ENCODE measurements at regions not wholly inside any gene's neighbourhood (a gene's known extent, or its start where the extent isn't known, plus 50 kb on each side); places are given as distances from the start of the nearest gene placed in this dataset.

DNA sequence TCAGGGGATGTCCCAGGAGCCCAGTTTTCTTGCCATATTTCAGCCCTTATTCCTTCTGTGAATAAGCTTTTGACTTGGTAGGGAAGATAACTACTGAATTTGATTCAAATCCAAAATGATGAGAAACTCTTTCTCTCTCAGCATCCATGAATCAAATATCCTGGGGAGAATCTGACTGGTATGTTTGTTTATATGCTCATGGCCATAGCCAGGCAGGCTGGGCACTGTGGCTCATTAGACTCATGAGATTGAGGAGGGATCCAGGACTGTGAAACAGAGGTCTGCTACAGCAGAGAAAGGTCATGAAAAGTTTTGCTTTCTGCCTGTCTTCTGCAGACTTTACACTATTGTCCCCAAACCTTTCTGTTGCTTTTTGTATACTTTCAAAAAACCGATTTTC lies 346.4 kb upstream of the ATP2B1 start:
- Histone ChIP-seq H4K20me1 (ENCODE audit: control insufficient read depth, insufficient read depth, insufficient read length) (no peaks in the 10 kb centered on the region), H3K27ac (ENCODE audit: insufficient read length, low read depth, low read length) (no peak overlapping the region), H3K23ac (ENCODE audit: insufficient read length, low read depth, low read length) (no peak overlapping the region), H2BK120ac (ENCODE audit: low read depth, low read length, poor library complexity, severe bottlenecking) (no peak overlapping the region), H3K4me2 (ENCODE audit: insufficient read depth, insufficient read length, low read length) (no peak overlapping the region), H3K27me3 (ENCODE audit: insufficient read depth, low read length) (no peaks in the 10 kb centered on the region), H3K9ac (ENCODE audit: extremely low read depth, insufficient read length, low read length) (no peak overlapping the region), H2AK5ac (ENCODE audit: insufficient read length, low read length) (no peak overlapping the region), H4K8ac (replicated peaks; ENCODE audit: insufficient read length, low read depth, low read length) (no peak overlapping the region), H3K18ac (ENCODE audit: insufficient read length, low read depth, low read length) (no peak overlapping the region), H4K91ac (ENCODE audit: insufficient read length, low read depth, low read length) (no peak overlapping the region), H3K79me1 (ENCODE audit: insufficient read depth, low read depth, low read length, poor library complexity, severe bottlenecking) (no peaks in the 10 kb centered on the region), H4K5ac (ENCODE audit: insufficient read length, low read depth, low read length) (no peak overlapping the region), H3K4ac (ENCODE audit: low read depth, low read length) (no peak overlapping the region), H3K4me1 (ENCODE audit: insufficient read depth, low read length) (no peaks in the 10 kb centered on the region; the same call in 1 of the 2 replicates), H2BK5ac (ENCODE audit: insufficient read length, low read length) (no peak overlapping the region), H3K14ac (ENCODE audit: insufficient read depth, low read length) (no peak overlapping the region), H3K79me2 (ENCODE audit: insufficient read depth, low read length) (no peaks in the 10 kb centered on the region), H2BK15ac (ENCODE audit: low read depth, low read length) (no peak overlapping the region), H3K9me3 (ENCODE audit: control insufficient read depth, low read depth, low read length) (no peaks in the 10 kb centered on the region), H3T11ph (ENCODE audit: low read length) (no peak overlapping the region), H3K23me2 (ENCODE audit: insufficient read length, low read depth, low read length, poor library complexity, severe bottlenecking) (no peaks in the 10 kb centered on the region), H2AFZ (ENCODE audit: low read length) (no peak overlapping the region), H2BK20ac (ENCODE audit: low read depth, low read length, poor library complexity, severe bottlenecking) (no peak overlapping the region), H2BK12ac (ENCODE audit: insufficient read length, low read depth, low read length) (no peak overlapping the region), H3K56ac (ENCODE audit: insufficient read length, low read depth, low read length) (no peak overlapping the region)
- TF ChIP-seq, protein P1, sequence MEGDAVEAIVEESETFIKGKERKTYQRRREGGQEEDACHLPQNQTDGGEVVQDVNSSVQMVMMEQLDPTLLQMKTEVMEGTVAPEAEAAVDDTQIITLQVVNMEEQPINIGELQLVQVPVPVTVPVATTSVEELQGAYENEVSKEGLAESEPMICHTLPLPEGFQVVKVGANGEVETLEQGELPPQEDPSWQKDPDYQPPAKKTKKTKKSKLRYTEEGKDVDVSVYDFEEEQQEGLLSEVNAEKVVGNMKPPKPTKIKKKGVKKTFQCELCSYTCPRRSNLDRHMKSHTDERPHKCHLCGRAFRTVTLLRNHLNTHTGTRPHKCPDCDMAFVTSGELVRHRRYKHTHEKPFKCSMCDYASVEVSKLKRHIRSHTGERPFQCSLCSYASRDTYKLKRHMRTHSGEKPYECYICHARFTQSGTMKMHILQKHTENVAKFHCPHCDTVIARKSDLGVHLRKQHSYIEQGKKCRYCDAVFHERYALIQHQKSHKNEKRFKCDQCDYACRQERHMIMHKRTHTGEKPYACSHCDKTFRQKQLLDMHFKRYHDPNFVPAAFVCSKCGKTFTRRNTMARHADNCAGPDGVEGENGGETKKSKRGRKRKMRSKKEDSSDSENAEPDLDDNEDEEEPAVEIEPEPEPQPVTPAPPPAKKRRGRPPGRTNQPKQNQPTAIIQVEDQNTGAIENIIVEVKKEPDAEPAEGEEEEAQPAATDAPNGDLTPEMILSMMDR (conservative IDR thresholded peaks at IDR 0.05): no peak
- H3K27ac Mint-ChIP-seq: no peak overlapping the region
- H3K4me3 Mint-ChIP-seq: no peak overlapping the region
- H3K27me3 Mint-ChIP-seq (ENCODE audit: low read depth): no peaks in the 10 kb centered on the region; the same call in 1 of the 2 replicates
- no peaks in the 10 kb centered on the region; a peak in 2 of 7 replicates for H3K36me3 Mint-ChIP-seq (ENCODE audit: insufficient read depth in 1 of 3, low read depth in 3 of 3)
- DNase-seq: no peak
- H3K9me3 Mint-ChIP-seq: no peaks in the 10 kb centered on the region
- no peaks in the 10 kb centered on the region for H3K4me1 Mint-ChIP-seq
- no CpG with 5 or more reads among the region's 1 CpG for WGBS (ENCODE audit: extremely low coverage, insufficient read length, low lambda C conversion rate)

All from H9 (cell line).